ENCODE measurements at regions not wholly inside any gene's neighbourhood (a gene's known extent, or its start where the extent isn't known, plus 50 kb on each side); places are given as distances from the start of the nearest gene placed in this dataset.

- H3K4me3 ChIP-seq, result no peak overlapping the region; the same call in 1 of the 2 replicates
- peak in 1 of 2 experiments; percentile 50 for DNase-seq
- H3K79me2 ChIP-seq (ENCODE audit: low read depth), result no peaks in the 10 kb centered on the region
- no peak overlapping the region for H3K27ac ChIP-seq
- H3K9me3 ChIP-seq (ENCODE audit: insufficient read depth, low read depth), result no peaks in the 10 kb centered on the region
- no peaks in the 10 kb centered on the region for H4K20me1 ChIP-seq (ENCODE audit: insufficient read depth)
- BruUV-seq (replicated peaks), result no TSS peak
- H3K4me1 ChIP-seq (replicated peaks; ENCODE audit: insufficient read depth), result peaks cover 5% of the 10 kb centered on the region; the same call in 1 of the 2 replicates
- H3F3A ChIP-seq (ENCODE audit: insufficient read depth, low read depth), result no peaks in the 10 kb centered on the region
- ChIA-PET CTCF (interaction anchor here (0.7 to 1.1 kb wide), 2 partner anchors 19 to 130 kb away, joined by 5 to 6 read pairs; no protein-coding TSS in a partner anchor), POLR2A (ENCODE audit: unreplicated experiment) (no interaction called here)
- no peaks in the 10 kb centered on the region for H3K27me3 ChIP-seq (ENCODE audit: insufficient read depth, low read depth)
- H3K36me3 ChIP-seq (ENCODE audit: low read depth), result no peaks in the 10 kb centered on the region
- TF ChIP-seq CTCF (conservative IDR thresholded peaks at IDR 0.05) (peak; percentile 80), EZH2 (IDR thresholded peaks at IDR 0.05; ENCODE audit: low read depth) (no peak)
- intact Hi-C loops (cut with micrococcal nuclease; ENCODE audit: unreplicated experiment), result loop anchor here (1.0 to 10.0 kb wide), 5 partner anchors 131 to 1652 kb away; no protein-coding TSS in a partner anchor
- H3K9me2 ChIP-seq (ENCODE audit: insufficient read depth), result no peaks in the 10 kb centered on the region
- peak overlapping the region; percentile 66 for H3K4me2 ChIP-seq
- peak overlapping the region; percentile 77; the same call in 1 of the 2 replicates for H2AFZ ChIP-seq
Measured at GRCh38 chr14:34227834-34228649, 234.0 kb downstream of the SPTSSA start.

GRCh38 chr14:34224221-34224620, 237.8 kb downstream of the SPTSSA start:
- no peak overlapping the region for H2AFZ ChIP-seq
- TF ChIP-seq CTCF (conservative IDR thresholded peaks at IDR 0.05), result no peak
- no peaks in the 10 kb centered on the region for H3K79me2 ChIP-seq (ENCODE audit: low read depth)
- peaks cover 5% of the 10 kb centered on the region; the same call in 1 of the 2 replicates for H3K4me1 ChIP-seq (replicated peaks; ENCODE audit: insufficient read depth)
- no peaks in the 10 kb centered on the region for H3K27me3 ChIP-seq (ENCODE audit: insufficient read depth, low read depth)
- no peak overlapping the region for H3K4me3 ChIP-seq
- no peaks in the 10 kb centered on the region for H3K9me2 ChIP-seq (ENCODE audit: insufficient read depth)
- no peak for DNase-seq
- H3K36me3 ChIP-seq (ENCODE audit: low read depth), result no peaks in the 10 kb centered on the region
- H3K27ac ChIP-seq, result no peak overlapping the region
- ChIA-PET CTCF (no interaction called here), POLR2A (ENCODE audit: unreplicated experiment) (no interaction called here)
- no peaks in the 10 kb centered on the region for H3K9me3 ChIP-seq (ENCODE audit: insufficient read depth, low read depth)
- intact Hi-C loops (cut with micrococcal nuclease; ENCODE audit: unreplicated experiment), result loop anchor here (10.0 kb wide), 1 partner anchor 289 kb away; no protein-coding TSS in a partner anchor
- no peaks in the 10 kb centered on the region for H4K20me1 ChIP-seq (ENCODE audit: insufficient read depth)
- H3K4me2 ChIP-seq, result no peak overlapping the region
- no peaks in the 10 kb centered on the region for H3F3A ChIP-seq (ENCODE audit: insufficient read depth, low read depth)
- no TSS peak for BruUV-seq (replicated peaks)

GRCh38 chr14:34223373-34224148, 238.5 kb downstream of the SPTSSA start:
- peaks cover 5% of the 10 kb centered on the region; the same call in 1 of the 2 replicates for H3K4me1 ChIP-seq (replicated peaks; ENCODE audit: insufficient read depth)
- no peaks in the 10 kb centered on the region for H3K79me2 ChIP-seq (ENCODE audit: low read depth)
- H3K27me3 ChIP-seq (ENCODE audit: insufficient read depth, low read depth), result no peaks in the 10 kb centered on the region
- POLR2A ChIA-PET (ENCODE audit: unreplicated experiment), result no interaction called here
- H3K4me3 ChIP-seq, result no peak overlapping the region
- H3K36me3 ChIP-seq (ENCODE audit: low read depth), result no peaks in the 10 kb centered on the region
- no peak overlapping the region for H2AFZ ChIP-seq
- no TSS peak for BruUV-seq (replicated peaks)
- H3K9me2 ChIP-seq (ENCODE audit: insufficient read depth), result no peaks in the 10 kb centered on the region
- intact Hi-C loops (cut with micrococcal nuclease; ENCODE audit: unreplicated experiment), result loop anchor here (10.0 kb wide), 1 partner anchor 289 kb away; no protein-coding TSS in a partner anchor
- TF ChIP-seq EZH2 (IDR thresholded peaks at IDR 0.05; ENCODE audit: low read depth) (no peak), CTCF (conservative IDR thresholded peaks at IDR 0.05) (no peak)
- H3K27ac ChIP-seq, result no peak overlapping the region
- no peaks in the 10 kb centered on the region for H4K20me1 ChIP-seq (ENCODE audit: insufficient read depth)
- no peaks in the 10 kb centered on the region for H3F3A ChIP-seq (ENCODE audit: insufficient read depth, low read depth)
- no peak overlapping the region for H3K4me2 ChIP-seq
- no peaks in the 10 kb centered on the region for H3K9me3 ChIP-seq (ENCODE audit: insufficient read depth, low read depth)
- CTCF ChIA-PET, result no interaction called here
- DNase-seq, result no peak
